Loucy (cell line): ENCODE measurements at regions not wholly inside any gene's neighbourhood (a gene's known extent, or its start where the extent isn't known, plus 50 kb on each side); places are given as distances from the start of the nearest gene placed in this dataset.

Experiments
- EZH2phosphoT487 ChIP-seq: fragments of 200-600 bp; IDR thresholded peaks from 2 replicates; pipeline ENCODE4 v1.6.1; 2018; ENCODE audit warnings: antibody characterized with exemption, mild to moderate bottlenecking, moderate library complexity, borderline replicate concordance
- TF ChIP-seq, protein P1 (sequence below): fragments of 200-600 bp; sonication (generic); conservative IDR thresholded peaks from 2 replicates; pipeline ENCODE4 v1.5.1; 2014; ENCODE audit warnings: mild to moderate bottlenecking, antibody characterized with exemption, low read length

DNA sequence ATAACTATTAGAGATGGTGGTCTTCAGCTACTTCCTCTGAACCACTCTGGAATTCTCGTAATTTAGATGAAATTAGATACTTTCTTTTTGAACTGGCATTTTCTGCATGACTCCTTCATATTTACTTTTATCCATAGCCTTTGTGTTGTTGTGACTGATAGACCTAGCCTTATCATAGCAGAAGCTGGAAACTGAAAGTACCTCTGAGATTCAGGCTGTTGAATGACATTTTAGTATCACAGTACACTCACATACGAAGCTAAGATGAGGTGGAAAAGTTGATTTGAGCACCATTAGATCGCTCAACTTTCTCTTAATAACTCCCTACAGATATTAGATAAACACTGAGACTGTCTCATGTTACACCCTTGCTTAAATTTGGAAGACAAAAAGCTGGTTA is 525.1 kb upstream of the FBXO33 start:
- TF ChIP-seq, protein P1, sequence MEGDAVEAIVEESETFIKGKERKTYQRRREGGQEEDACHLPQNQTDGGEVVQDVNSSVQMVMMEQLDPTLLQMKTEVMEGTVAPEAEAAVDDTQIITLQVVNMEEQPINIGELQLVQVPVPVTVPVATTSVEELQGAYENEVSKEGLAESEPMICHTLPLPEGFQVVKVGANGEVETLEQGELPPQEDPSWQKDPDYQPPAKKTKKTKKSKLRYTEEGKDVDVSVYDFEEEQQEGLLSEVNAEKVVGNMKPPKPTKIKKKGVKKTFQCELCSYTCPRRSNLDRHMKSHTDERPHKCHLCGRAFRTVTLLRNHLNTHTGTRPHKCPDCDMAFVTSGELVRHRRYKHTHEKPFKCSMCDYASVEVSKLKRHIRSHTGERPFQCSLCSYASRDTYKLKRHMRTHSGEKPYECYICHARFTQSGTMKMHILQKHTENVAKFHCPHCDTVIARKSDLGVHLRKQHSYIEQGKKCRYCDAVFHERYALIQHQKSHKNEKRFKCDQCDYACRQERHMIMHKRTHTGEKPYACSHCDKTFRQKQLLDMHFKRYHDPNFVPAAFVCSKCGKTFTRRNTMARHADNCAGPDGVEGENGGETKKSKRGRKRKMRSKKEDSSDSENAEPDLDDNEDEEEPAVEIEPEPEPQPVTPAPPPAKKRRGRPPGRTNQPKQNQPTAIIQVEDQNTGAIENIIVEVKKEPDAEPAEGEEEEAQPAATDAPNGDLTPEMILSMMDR = no peak
- no peak for TF ChIP-seq EZH2phosphoT487
